Mucosa of descending colon (tissue), 3 donors: ENCODE measurements at regions not wholly inside any gene's neighbourhood (a gene's known extent, or its start where the extent isn't known, plus 50 kb on each side); places are given as distances from the start of the nearest gene placed in this dataset.

Source experiments
- ATAC-seq: fragments of 200-7000 bp; cut with Tn5 transposase; one replicate; pipeline ENCODE4 v1.9.1; 2020; ENCODE audit warnings: mild to moderate bottlenecking, moderate library complexity
- DNase-seq, 3 donors: peaks; one replicate each; pipeline ENCODE4 v3.0.0-alpha.2; 2020
- H3K36me3 ChIP-seq: fragments of 200-600 bp; one replicate; pipeline ENCODE4 v1.8.0; 2021; ENCODE audit warnings: low read depth, mild to moderate bottlenecking
- H3K4me1 ChIP-seq: fragments of 200-600 bp; one replicate; pipeline ENCODE4 v1.8.0; 2021; ENCODE audit warnings: low read depth, mild to moderate bottlenecking
- H3K4me3 ChIP-seq: fragments of 200-600 bp; one replicate; pipeline ENCODE4 v1.8.0; 2021; ENCODE audit warnings: mild to moderate bottlenecking
- H3K9me3 ChIP-seq: fragments of 200-600 bp; one replicate; pipeline ENCODE4 v1.8.0; 2021; ENCODE audit warnings: mild to moderate bottlenecking
- intact Hi-C, 2 donors: fragments of 100-400 bp; cut with DNase I in 1 of 2; cut with micrococcal nuclease in 1 of 2; formaldehyde crosslinking; loops; one replicate each; pipeline versions ENCODE4 v1.11.0 to v1.11.1; 2022; cut with DNase I, micrococcal nuclease
- TF ChIP-seq, protein P1 (sequence below): fragments of 200-600 bp; IDR thresholded peaks from one replicate; pipeline ENCODE4 v1.8.0; 2022; ENCODE audit warnings: antibody characterized with exemption, mild to moderate bottlenecking
- donor health status: DM: no; HTN: no; CAD: no; lungs with moderate emphysema.
- donor health status: DM: no; HTN: no; CAD: no.
- donor health status: DM: no; HTN: yes; CAD: no.

DNA sequence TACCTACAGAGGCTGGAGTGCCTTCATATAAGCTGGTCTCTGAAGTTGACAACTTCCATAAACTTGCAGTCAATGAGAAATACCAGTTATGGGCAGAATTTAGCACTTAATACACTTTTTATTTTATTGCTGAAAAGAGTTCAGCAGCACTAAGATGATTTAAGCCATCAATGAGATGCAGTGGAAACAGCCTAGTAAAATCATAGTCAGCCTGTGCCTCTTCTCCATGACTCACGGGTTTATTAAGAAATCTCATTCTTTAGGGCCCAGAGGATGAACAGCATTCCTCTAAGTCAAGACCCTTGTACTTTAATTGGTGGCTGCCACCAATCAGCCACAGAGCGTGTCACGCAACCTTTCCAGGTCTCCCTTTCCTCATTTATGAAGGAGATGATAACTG lies 1357.9 kb upstream of the CELF4 start:
- intact Hi-C loops: no loop called here
- Histone ChIP-seq H3K36me3 (no peaks in the 10 kb centered on the region), H3K4me3 (no peak overlapping the region), H3K9me3 (peaks cover 24% of the 10 kb centered on the region), H3K4me1 (no peaks in the 10 kb centered on the region)
- TF ChIP-seq, protein P1, sequence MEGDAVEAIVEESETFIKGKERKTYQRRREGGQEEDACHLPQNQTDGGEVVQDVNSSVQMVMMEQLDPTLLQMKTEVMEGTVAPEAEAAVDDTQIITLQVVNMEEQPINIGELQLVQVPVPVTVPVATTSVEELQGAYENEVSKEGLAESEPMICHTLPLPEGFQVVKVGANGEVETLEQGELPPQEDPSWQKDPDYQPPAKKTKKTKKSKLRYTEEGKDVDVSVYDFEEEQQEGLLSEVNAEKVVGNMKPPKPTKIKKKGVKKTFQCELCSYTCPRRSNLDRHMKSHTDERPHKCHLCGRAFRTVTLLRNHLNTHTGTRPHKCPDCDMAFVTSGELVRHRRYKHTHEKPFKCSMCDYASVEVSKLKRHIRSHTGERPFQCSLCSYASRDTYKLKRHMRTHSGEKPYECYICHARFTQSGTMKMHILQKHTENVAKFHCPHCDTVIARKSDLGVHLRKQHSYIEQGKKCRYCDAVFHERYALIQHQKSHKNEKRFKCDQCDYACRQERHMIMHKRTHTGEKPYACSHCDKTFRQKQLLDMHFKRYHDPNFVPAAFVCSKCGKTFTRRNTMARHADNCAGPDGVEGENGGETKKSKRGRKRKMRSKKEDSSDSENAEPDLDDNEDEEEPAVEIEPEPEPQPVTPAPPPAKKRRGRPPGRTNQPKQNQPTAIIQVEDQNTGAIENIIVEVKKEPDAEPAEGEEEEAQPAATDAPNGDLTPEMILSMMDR: no peak
- ATAC-seq (no peak), DNase-seq (no peak)

DNA sequence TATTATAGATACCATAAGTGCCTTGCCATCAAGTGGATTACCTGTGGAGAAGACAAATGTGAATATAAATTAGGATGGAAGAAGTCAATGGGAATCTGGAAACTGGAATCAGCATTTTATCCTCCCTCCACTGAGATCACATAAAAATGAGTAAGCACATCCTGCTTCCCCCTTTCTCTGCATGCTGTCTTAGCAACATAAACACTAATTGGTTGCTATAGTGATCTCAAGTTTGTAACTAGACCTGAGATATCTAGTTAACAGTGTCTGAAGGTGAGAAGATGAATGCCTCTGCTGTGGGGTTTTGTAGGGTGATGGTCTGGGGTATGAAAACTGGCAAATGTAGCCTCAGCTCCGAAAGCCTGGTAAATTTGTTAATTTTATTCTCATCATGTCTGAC lies 1357.5 kb upstream of the CELF4 start:
- no peak for DNase-seq
- TF ChIP-seq, protein P1: no peak
- H3K9me3 ChIP-seq: peaks cover 24% of the 10 kb centered on the region
- intact Hi-C loops: no loop called here
- no peak for ATAC-seq
- H3K4me1 ChIP-seq: no peaks in the 10 kb centered on the region
- no peak overlapping the region for H3K4me3 ChIP-seq
- H3K36me3 ChIP-seq: no peaks in the 10 kb centered on the region

DNA sequence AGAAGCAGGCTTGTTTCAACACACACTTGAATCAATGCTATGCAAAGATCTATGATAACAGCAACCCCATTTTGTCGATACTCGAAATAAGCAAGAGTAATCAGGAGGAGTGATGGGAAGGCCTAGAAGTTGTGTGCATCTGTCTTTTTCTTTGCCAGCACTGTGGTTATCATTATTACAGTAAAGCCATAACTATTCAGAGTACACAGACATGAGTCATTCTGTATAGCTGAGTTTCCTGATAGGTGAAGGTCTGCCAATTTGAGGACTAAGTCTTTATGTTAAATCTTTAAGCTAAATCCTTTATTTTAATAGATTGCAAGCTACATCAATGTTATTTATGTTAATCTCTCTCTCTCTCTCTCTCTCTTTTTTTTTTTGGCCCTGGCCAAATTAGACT lies 1344.4 kb upstream of the CELF4 start:
- Histone ChIP-seq H3K4me1 (no peaks in the 10 kb centered on the region), H3K9me3 (peaks cover 2% of the 10 kb centered on the region), H3K36me3 (no peaks in the 10 kb centered on the region), H3K4me3 (no peak overlapping the region)
- intact Hi-C loops: no loop called here
- DNase-seq (no peak), ATAC-seq (no peak)
- TF ChIP-seq, protein P1: no peak

DNA sequence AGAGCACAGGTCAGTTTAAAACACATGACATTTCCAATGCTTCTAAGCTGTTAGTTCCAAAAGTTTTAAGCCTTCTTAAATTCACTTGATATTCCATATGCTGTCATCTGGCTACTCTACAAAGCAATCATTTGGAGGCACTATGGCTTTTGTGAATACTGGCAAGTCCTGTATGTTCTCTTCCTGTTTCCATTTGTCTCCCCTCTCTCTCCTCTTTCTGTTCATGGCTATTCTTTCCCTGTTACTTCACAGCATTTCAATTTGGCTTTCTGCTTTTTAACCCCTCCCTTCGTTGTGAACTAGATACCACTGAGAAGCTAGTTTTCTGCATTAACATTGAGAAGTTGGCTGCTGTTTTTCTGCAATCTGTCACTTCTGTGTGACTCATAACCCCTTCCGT lies 1337.2 kb upstream of the CELF4 start:
- H3K36me3 ChIP-seq: no peaks in the 10 kb centered on the region
- ATAC-seq (no peak), DNase-seq (no peak)
- H3K9me3 ChIP-seq: peaks cover 6% of the 10 kb centered on the region
- H3K4me3 ChIP-seq: no peak overlapping the region
- no peaks in the 10 kb centered on the region for H3K4me1 ChIP-seq
- intact Hi-C loops: no loop called here
- TF ChIP-seq, protein P1: no peak

DNA sequence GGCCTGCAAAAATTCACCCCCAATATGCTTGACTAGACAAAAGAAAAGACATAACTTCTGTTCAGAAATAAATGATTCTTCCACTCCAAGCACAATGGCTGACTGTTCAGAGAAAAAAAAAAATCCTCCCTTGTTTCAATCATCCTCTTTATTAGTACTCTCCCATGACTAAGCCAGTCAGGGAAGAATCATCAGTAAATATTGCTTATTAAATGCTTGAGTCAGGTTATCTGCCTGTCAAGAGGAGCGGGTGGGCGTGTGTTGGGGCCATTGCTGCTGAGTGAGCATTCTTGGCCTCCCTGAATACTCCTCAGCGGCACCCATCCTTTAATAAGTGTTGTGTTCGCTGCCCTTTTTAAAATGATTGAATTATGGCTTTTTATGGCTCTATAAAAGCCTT lies 1334.8 kb upstream of the CELF4 start:
- Histone ChIP-seq H3K4me3 (no peak overlapping the region), H3K36me3 (no peaks in the 10 kb centered on the region), H3K4me1 (no peaks in the 10 kb centered on the region), H3K9me3 (peaks cover 12% of the 10 kb centered on the region)
- intact Hi-C loops: no loop called here
- DNase-seq (no peak), ATAC-seq (no peak)
- TF ChIP-seq, protein P1: no peak

DNA sequence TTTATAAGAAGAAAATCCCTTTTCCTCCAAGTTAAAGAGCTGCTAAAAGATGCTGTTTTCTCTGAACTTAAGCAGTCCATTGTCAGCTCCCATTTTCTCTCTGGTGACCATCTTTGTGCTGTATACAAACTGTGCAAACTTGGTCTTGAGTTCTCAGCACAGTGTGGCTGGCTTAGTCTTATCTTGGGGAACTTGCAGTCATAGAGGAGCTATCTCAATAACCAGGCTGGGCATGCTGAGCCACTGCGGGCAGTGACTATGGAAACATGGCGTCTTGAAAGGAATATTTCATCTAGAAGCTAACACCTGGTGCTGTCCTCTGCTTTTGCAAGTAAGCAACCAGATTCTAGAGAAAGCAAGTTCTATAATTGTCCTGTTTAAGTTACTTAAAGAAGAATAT lies 1334.4 kb upstream of the CELF4 start:
- intact Hi-C loops: no loop called here
- DNase-seq (no peak), ATAC-seq (no peak)
- Histone ChIP-seq H3K4me3 (no peak overlapping the region), H3K9me3 (peaks cover 14% of the 10 kb centered on the region), H3K36me3 (no peaks in the 10 kb centered on the region), H3K4me1 (no peaks in the 10 kb centered on the region)
- TF ChIP-seq, protein P1: no peak
